SK-N-SH treated with all-trans-retinoic acid at 6 μM for 48 hours (cell line): ENCODE measurements at regions not wholly inside any gene's neighbourhood (a gene's known extent, or its start where the extent isn't known, plus 50 kb on each side); places are given as distances from the start of the nearest gene placed in this dataset.
"Not testable (repeated sequence)": the region's sequence is repeated elsewhere in the genome, so short reads cannot be mapped to it uniquely, and the experiment has no call there.

Source experiments
- ARNTL ChIP-seq: fragments of 450-650 bp; formaldehyde crosslinking; IDR thresholded peaks from 2 replicates; pipeline ENCODE4 v1.5.0; 2020; ENCODE audit warnings: low read depth, mild to moderate bottlenecking, moderate library complexity, borderline replicate concordance
- CREB5 ChIP-seq: fragments of 250-450 bp; sonication (Bioruptor Pico); IDR thresholded peaks from 2 replicates; pipeline ENCODE4 v1.5.1; 2020; ENCODE audit warnings: low read depth, mild to moderate bottlenecking, moderate library complexity
- CSRNP3 ChIP-seq: fragments of 250-450 bp; sonication (Bioruptor Pico); IDR thresholded peaks from 2 replicates; pipeline ENCODE4 v1.5.1; 2021; ENCODE audit warnings: mild to moderate bottlenecking, moderate library complexity
- OSR1 ChIP-seq: fragments of 250-450 bp; sonication (Bioruptor Pico); IDR thresholded peaks from 2 replicates; pipeline ENCODE4 v1.8.0; 2022; ENCODE audit warnings: moderate library complexity, mild to moderate bottlenecking, inconsistent platforms
- PATZ1 ChIP-seq: fragments of 250-450 bp; sonication (Bioruptor Pico); IDR thresholded peaks from 2 replicates; pipeline ENCODE4 v1.8.0; 2020; ENCODE audit warnings: mild to moderate bottlenecking, moderate library complexity, borderline replicate concordance
- POU6F1 ChIP-seq: fragments of 250-450 bp; sonication (Bioruptor Pico); IDR thresholded peaks from 2 replicates; pipeline ENCODE4 v1.8.0; 2021; ENCODE audit warnings: low read depth, mild to moderate bottlenecking, moderate library complexity, borderline replicate concordance
- RARB ChIP-seq: fragments of 250-450 bp; sonication (Bioruptor Pico); IDR thresholded peaks from 2 replicates; pipeline ENCODE4 v1.8.0; 2021; ENCODE audit warnings: mild to moderate bottlenecking, moderate library complexity
- SNAI2 ChIP-seq: fragments of 250-450 bp; sonication (Bioruptor Pico); IDR thresholded peaks from 2 replicates; pipeline ENCODE4 v1.5.0; 2020; ENCODE audit warnings: mild to moderate bottlenecking, moderate library complexity
- TOX ChIP-seq: fragments of 250-450 bp; sonication (Bioruptor Pico); IDR thresholded peaks from 2 replicates; pipeline ENCODE4 v1.8.0; 2021; ENCODE audit warnings: mild to moderate bottlenecking, moderate library complexity, borderline replicate concordance
- ZFP3 ChIP-seq: fragments of 250-450 bp; sonication (Bioruptor Pico); IDR thresholded peaks from 2 replicates; pipeline ENCODE4 v1.5.0; 2020; ENCODE audit warnings: mild to moderate bottlenecking, moderate library complexity
- ZFP30 ChIP-seq: fragments of 450-650 bp; formaldehyde crosslinking; IDR thresholded peaks from 2 replicates; pipeline ENCODE4 v1.5.0; 2022; ENCODE audit warnings: mild to moderate bottlenecking, moderate library complexity
- ZNF565 ChIP-seq: fragments of 450-650 bp; formaldehyde crosslinking; conservative IDR thresholded peaks from 2 replicates; pipeline ENCODE4 v1.5.0; 2020; ENCODE audit warnings: low read depth, mild to moderate bottlenecking, moderate library complexity

- TF ChIP-seq POU6F1, TOX, ZNF565, CSRNP3, RARB, CREB5, SNAI2, PATZ1, ZFP3, ZFP30, ARNTL, OSR1 (CRISPR knock-in tag): not testable (repeated sequence)
Observed at GRCh38 chr10:131823601-131824099, 77.2 kb upstream of the PPP2R2D start.
